Heart right ventricle (tissue), 16 donors: ENCODE measurements at regions not wholly inside any gene's neighbourhood (a gene's known extent, or its start where the extent isn't known, plus 50 kb on each side); places are given as distances from the start of the nearest gene placed in this dataset.
"Not testable (repeated sequence)": the region's sequence is repeated elsewhere in the genome, so short reads cannot be mapped to it uniquely, and the experiment has no call there.

ENCODE experiments used
- ATAC-seq, 8 donors: fragments of 200-7000 bp; cut with Tn5 transposase; one replicate each; pipeline ENCODE4 v1.9.1; 2020; ENCODE audit warnings: mild to moderate bottlenecking in 8 of 8, moderate library complexity in 8 of 8, moderate number of reproducible peaks in 1 of 8
- DNase-seq, 2 donors: peaks; one replicate each; pipeline ENCODE4 v3.0.0-alpha.2; 2020
- H3K27ac ChIP-seq, 10 donors: fragments of 200-600 bp; sonication (generic) in 2 of 10; one replicate each; pipeline versions ENCODE4 v1.5.0 to v1.8.0; 2020 to 2022; ENCODE audit warnings: mild to moderate bottlenecking in 3 of 10
- H3K27me3 ChIP-seq, 7 donors: fragments of 200-600 bp; one replicate each; pipeline ENCODE4 v1.8.0; 2021 to 2022; ENCODE audit warnings: mild to moderate bottlenecking in 2 of 7
- H3K36me3 ChIP-seq, 9 donors: fragments of 200-600 bp; sonication (generic) in 1 of 9; one replicate each; pipeline versions ENCODE4 v1.5.0 to v1.8.0; 2020 to 2022; ENCODE audit warnings: mild to moderate bottlenecking in 2 of 9
- H3K4me1 ChIP-seq, 9 donors: fragments of 200-600 bp; sonication (generic) in 1 of 9; one replicate each; pipeline versions ENCODE4 v1.5.0 to v1.8.0; 2020 to 2022; ENCODE audit warnings: mild to moderate bottlenecking in 4 of 9
- H3K4me3 ChIP-seq, 10 donors: fragments of 200-600 bp; sonication (generic) in 2 of 10; one replicate each; pipeline versions ENCODE4 v1.5.0 to v1.8.0; 2020 to 2022; ENCODE audit warnings: mild to moderate bottlenecking in 7 of 10, moderate library complexity in 2 of 10
- H3K9me3 ChIP-seq, 11 donors: fragments of 200-600 bp in 10 of 11; sonication (generic) in 2 of 11; one replicate each; pipeline versions ENCODE4 v1.5.0 to v1.8.0; 2013 to 2022; ENCODE audit warnings: mild to moderate bottlenecking in 2 of 11, control low read depth in 1 of 11, moderate library complexity in 1 of 11
- CTCF ChIP-seq, 9 donors: fragments of 200-600 bp; sonication (generic) in 2 of 9; IDR thresholded peaks; one replicate each; pipeline versions ENCODE4 v1.5.0 to v1.8.0; 2021 to 2022; ENCODE audit warnings: antibody characterized with exemption in 9 of 9, mild to moderate bottlenecking in 5 of 9, moderate library complexity in 1 of 9
- WGBS, 2 donors: extraction: QIAGEN DNeasy Blood & Tissue Kit; methylation state at CpG; one replicate each; pipeline ENCODE4 v1.1.7; 2013; ENCODE audit warnings: inconsistent platforms in 1 of 2; 5-methylcytosine and 5-hydroxymethylcytosine counted together
- intact Hi-C, 10 donors: fragments of 100-400 bp; cut with DNase I; formaldehyde crosslinking; loops; one replicate each; pipeline versions ENCODE4 v1.11.1 to v1.14.2; 2022
- donor health status: Arrhythmogenic right ventricular cardiomyopathy.
- donor health status: ischemic (EF 13 %, LVEDD 7.1; RV severe dilation, severe dysfunction).
- donor health status: healthy with polysubstance abuse.
- donor health status: DM: no; HTN: yes; CAD: no.
- donor health status: DM: no; HTN: no; CAD: no.
- donor health status: ischemic (EF 25% LVEDD 6.9; RV normal size, moderate dysfunction).
- donor health status: ischemic (EF 25% LVEDD 5.7; RV mildly dilated, moderate dysfunction).
- donor health status: healthy.
- donor health status: DM: yes; HTN: yes; CAD: no.
- donor health status: Ischemic cardiomyopathy.
- donor health status: ischemic (EF 35%, LVEDD 5.7; RV mildly dilated, moderate dysfunction).
- donor health status: nonischemic (EF 11% LVEDD 7.7; RV severe dilation, severe dysfunction).
- donor health status: DM: yes; HTN: yes; CAD: no.
- donor health status: PGD.
- donor health status: ischemic (EF 29% LVEDD 5.4; RV normal size, mild dysfunction).
- donor health status: nonischemic (EF 23%, LVEDD 6.1; RV moderate dilation, normal function).

GRCh38 chrX:17977696-17978095 is 116.6 kb upstream of the RAI2 start:
- Histone ChIP-seq H3K36me3 (no peaks in the 10 kb centered on the region), H3K4me1 (no peaks in the 10 kb centered on the region), H3K27me3 (peaks cover 0 to 8% (median 0%) of the 10 kb centered on the region in 7 donors), H3K27ac (no peak overlapping the region), H3K9me3 (no peaks in the 10 kb centered on the region), H3K4me3 (no peak overlapping the region)
- no peak for TF ChIP-seq CTCF (IDR thresholded peaks at IDR 0.05)
- DNase-seq (no peak), ATAC-seq (no peak)
- WGBS, 2 donors, result 70 to 78% methylated on average over 3 of the region's 3 CpGs
- intact Hi-C loops, result no loop called here

- no peak for TF ChIP-seq CTCF (IDR thresholded peaks at IDR 0.05)
- H3K4me3 ChIP-seq, result no peak overlapping the region
- 66 to 80% methylated on average over 3 of the region's 3 CpGs for WGBS, 2 donors
- H3K36me3 ChIP-seq, result no peaks in the 10 kb centered on the region
- ATAC-seq (no peak), DNase-seq (no peak)
- no peaks in the 10 kb centered on the region for H3K9me3 ChIP-seq
- no peaks in the 10 kb centered on the region for H3K4me1 ChIP-seq
- intact Hi-C loops, result no loop called here
- peaks cover 0 to 8% (median 0%) of the 10 kb centered on the region in 7 donors for H3K27me3 ChIP-seq
- no peak overlapping the region for H3K27ac ChIP-seq
These were observed 115.9 kb upstream of the RAI2 start for GRCh38 chrX:17976955-17977354.

- intact Hi-C loops, H3K27ac ChIP-seq, ATAC-seq, H3K4me1 ChIP-seq, H3K36me3 ChIP-seq, H3K27me3 ChIP-seq, DNase-seq, H3K4me3 ChIP-seq, H3K9me3 ChIP-seq: not testable (repeated sequence)
- 90 to 92% methylated on average over 5 of the region's 5 CpGs for WGBS, 2 donors
These were observed 114.3 kb upstream of the RAI2 start for GRCh38 chrX:17975349-17975748.

GRCh38 chrX:17968367-17968766 is 107.3 kb upstream of the RAI2 start:
- H3K4me3 ChIP-seq, result no peak overlapping the region
- intact Hi-C loops, result no loop called here
- no peak for ATAC-seq
- DNase-seq, result no peak
- WGBS, 2 donors, result 43 to 49% methylated on average over 8 of the region's 8 CpGs
- H3K9me3 ChIP-seq, result no peaks in the 10 kb centered on the region
- no peak overlapping the region for H3K27ac ChIP-seq
- TF ChIP-seq CTCF (IDR thresholded peaks at IDR 0.05), result no peak
- H3K36me3 ChIP-seq, result no peaks in the 10 kb centered on the region
- H3K27me3 ChIP-seq, result peaks cover 0 to 23% (median 0%) of the 10 kb centered on the region in 7 donors
- H3K4me1 ChIP-seq, result no peaks in the 10 kb centered on the region

GRCh38 chrX:17967888-17968287 is 106.8 kb upstream of the RAI2 start:
- 60 to 61% methylated on average over 3 of the region's 3 CpGs for WGBS, 2 donors
- TF ChIP-seq CTCF (IDR thresholded peaks at IDR 0.05), result no peak
- no peak for DNase-seq
- intact Hi-C loops, result no loop called here
- H3K4me3 ChIP-seq, result no peak overlapping the region
- no peak for ATAC-seq
- peaks cover 0 to 27% (median 0%) of the 10 kb centered on the region in 7 donors for H3K27me3 ChIP-seq
- H3K9me3 ChIP-seq, result no peaks in the 10 kb centered on the region
- H3K36me3 ChIP-seq, result no peaks in the 10 kb centered on the region
- H3K4me1 ChIP-seq, result no peaks in the 10 kb centered on the region
- no peak overlapping the region for H3K27ac ChIP-seq
